Stimulated activated CD8-positive, alpha-beta memory T cell treated with anti-CD3 and anti-CD28 coated beads, Interleukin-7, amount 100 ng/mL, for 24 hours (primary cell): ENCODE measurements at regions not wholly inside any gene's neighbourhood (a gene's known extent, or its start where the extent isn't known, plus 50 kb on each side); places are given as distances from the start of the nearest gene placed in this dataset.
A peak's percentile ranks its signal among the peaks of the same experiment; 100 is the strongest.
"Not testable (repeated sequence)": the region's sequence is repeated elsewhere in the genome, so short reads cannot be mapped to it uniquely, and the experiment has no call there.

Experiments used
- DNase-seq: peaks from one replicate; pipeline ENCODE4 v3.0.0-alpha.2; 2020; ENCODE audit warnings: low read depth

GRCh38 chr1:29800120-29800519 lies 563.8 kb downstream of the PTPRU start:
- DNase-seq, result no peak

GRCh38 chr1:29798699-29799566 lies 562.6 kb downstream of the PTPRU start:
- no peak for DNase-seq

- not testable (repeated sequence) for DNase-seq
These were observed 560.8 kb downstream of the PTPRU start for GRCh38 chr1:29797125-29797524.

GRCh38 chr1:29795965-29796364 lies 559.6 kb downstream of the PTPRU start:
- DNase-seq, result not testable (repeated sequence)

- DNase-seq, result no peak
These were observed 557.5 kb downstream of the PTPRU start for GRCh38 chr1:29793653-29794348.

- peak; percentile 52 for DNase-seq
These were observed 556.8 kb downstream of the PTPRU start for GRCh38 chr1:29793101-29793546.

GRCh38 chr1:29789910-29790247 lies 553.6 kb downstream of the PTPRU start:
- DNase-seq, result no peak

- no peak for DNase-seq
These were observed 553.0 kb downstream of the PTPRU start for GRCh38 chr1:29789221-29789909.

- no peak for DNase-seq
These were observed 550.7 kb downstream of the PTPRU start for GRCh38 chr1:29786791-29787732.

GRCh38 chr1:29786195-29786594 lies 549.9 kb downstream of the PTPRU start:
- DNase-seq, result no peak

GRCh38 chr1:29785554-29785953 lies 549.2 kb downstream of the PTPRU start:
- no peak for DNase-seq

GRCh38 chr1:29785137-29785527 lies 548.8 kb downstream of the PTPRU start:
- no peak for DNase-seq

- no peak for DNase-seq
These were observed 548.2 kb downstream of the PTPRU start for GRCh38 chr1:29784276-29785136.

GRCh38 chr1:29783508-29784275 lies 547.4 kb downstream of the PTPRU start:
- DNase-seq, result no peak

- no peak for DNase-seq
These were observed 546.7 kb downstream of the PTPRU start for GRCh38 chr1:29782846-29783507.

- no peak for DNase-seq
These were observed 542.8 kb downstream of the PTPRU start for GRCh38 chr1:29779146-29779545.

GRCh38 chr1:29777522-29777921 lies 541.2 kb downstream of the PTPRU start:
- DNase-seq, result no peak

GRCh38 chr1:29774355-29774754 lies 538.0 kb downstream of the PTPRU start:
- no peak for DNase-seq

- no peak for DNase-seq
These were observed 536.3 kb downstream of the PTPRU start for GRCh38 chr1:29772584-29773100.
